Hepatocyte (in vitro differentiated cells): ENCODE measurements at regions not wholly inside any gene's neighbourhood (a gene's known extent, or its start where the extent isn't known, plus 50 kb on each side); places are given as distances from the start of the nearest gene placed in this dataset.

ENCODE experiments used
- DNase-seq: peaks from one replicate; pipeline ENCODE4 v3.0.0-alpha.2; 2016; ENCODE audit warnings: low spot score
- H2AFZ ChIP-seq: fragments of 200-600 bp; sonication (generic); 2 replicates; pipeline ENCODE4 v1.6.0; 2016; ENCODE audit warnings: antibody characterized with exemption, mild to moderate bottlenecking
- H3K27ac ChIP-seq: fragments of 200-600 bp; sonication (generic); 2 replicates; pipeline ENCODE4 v1.5.1; 2016; ENCODE audit warnings: mild to moderate bottlenecking
- H3K27me3 ChIP-seq: fragments of 200-600 bp; sonication (generic); 2 replicates; pipeline ENCODE4 v1.6.1; 2016
- H3K36me3 ChIP-seq: fragments of 200-600 bp; sonication (generic); replicated peaks from 2 replicates; pipeline ENCODE4 v1.5.1; 2016; ENCODE audit warnings: low read depth; ENCODE audit not compliant: insufficient read depth
- H3K4me1 ChIP-seq: fragments of 200-600 bp; sonication (generic); 2 replicates; pipeline ENCODE4 v1.5.1; 2016; ENCODE audit warnings: mild to moderate bottlenecking, moderate library complexity; ENCODE audit not compliant: insufficient read depth
- H3K4me2 ChIP-seq: fragments of 200-600 bp; sonication (generic); 2 replicates; pipeline ENCODE4 v1.6.0; 2016
- H3K4me3 ChIP-seq: fragments of 200-600 bp; sonication (generic); 2 replicates; pipeline ENCODE4 v1.5.1; 2016; ENCODE audit warnings: mild to moderate bottlenecking
- H3K79me2 ChIP-seq: fragments of 200-600 bp; sonication (generic); 2 replicates; pipeline ENCODE4 v1.6.0; 2017; ENCODE audit warnings: mild to moderate bottlenecking
- H3K9me2 ChIP-seq: fragments of 200-600 bp; sonication (generic); replicated peaks from 2 replicates; pipeline ENCODE4 v1.6.0; 2017; ENCODE audit warnings: mild to moderate bottlenecking; ENCODE audit not compliant: insufficient read depth
- H3K9me3 ChIP-seq: fragments of 200-600 bp; sonication (generic); 2 replicates; pipeline ENCODE4 v1.5.1; 2016; ENCODE audit warnings: low read depth, mild to moderate bottlenecking
- H4K20me1 ChIP-seq: fragments of 200-600 bp; sonication (generic); 2 replicates; pipeline ENCODE4 v1.6.0; 2016; ENCODE audit warnings: mild to moderate bottlenecking; ENCODE audit not compliant: insufficient read depth, poor library complexity, severe bottlenecking
- CTCF ChIP-seq: fragments of 200-600 bp; sonication (generic); IDR thresholded peaks from 2 replicates; pipeline ENCODE4 v1.5.1; 2016; ENCODE audit warnings: antibody characterized with exemption, mild to moderate bottlenecking; ENCODE audit not compliant: poor library complexity
- EZH2 ChIP-seq: fragments of 200-600 bp; sonication (generic); IDR thresholded peaks from 2 replicates; pipeline ENCODE4 v1.6.1; 2016; ENCODE audit warnings: antibody characterized with exemption, mild to moderate bottlenecking, borderline replicate concordance
- EZH2phosphoT487 ChIP-seq: fragments of 200-600 bp; sonication (generic); IDR thresholded peaks from one replicate; pipeline ENCODE4 v1.6.1; 2018; ENCODE audit warnings: antibody characterized with exemption, mild to moderate bottlenecking, low read depth, moderate library complexity; ENCODE audit not compliant: unreplicated experiment, severe bottlenecking
- WGBS: methylation state at CpG from one replicate; pipeline ENCODE4 v1.1.6; 2016; ENCODE audit warnings: low lambda C conversion rate; ENCODE audit errors: missing lambda C conversion rate; 5-methylcytosine and 5-hydroxymethylcytosine counted together

- Histone ChIP-seq H3K4me3 (no peak overlapping the region), H3K27ac (no peak overlapping the region), H3K79me2 (no peaks in the 10 kb centered on the region), H3K36me3 (no peaks in the 10 kb centered on the region), H3K4me2 (no peak overlapping the region), H3K9me3 (no peaks in the 10 kb centered on the region), H4K20me1 (no peaks in the 10 kb centered on the region), H3K4me1 (no peaks in the 10 kb centered on the region), H3K9me2 (no peaks in the 10 kb centered on the region), H3K27me3 (no peaks in the 10 kb centered on the region), H2AFZ (no peak overlapping the region)
- TF ChIP-seq CTCF (no peak), EZH2 (no peak), EZH2phosphoT487 (no peak)
- 55% methylated on average over 2 of the region's 2 CpGs for WGBS
- DNase-seq, result no peak
Observed at GRCh38 chr2:146652311-146652710, 1192.5 kb upstream of the ACVR2A start.

- Histone ChIP-seq H2AFZ (no peak overlapping the region), H3K27me3 (no peaks in the 10 kb centered on the region), H3K9me2 (no peaks in the 10 kb centered on the region), H3K36me3 (no peaks in the 10 kb centered on the region), H3K79me2 (no peaks in the 10 kb centered on the region), H3K4me1 (no peaks in the 10 kb centered on the region), H3K4me2 (no peak overlapping the region), H3K27ac (no peak overlapping the region), H3K9me3 (no peaks in the 10 kb centered on the region), H3K4me3 (no peak overlapping the region), H4K20me1 (no peaks in the 10 kb centered on the region)
- 87% methylated on average over 3 of the region's 3 CpGs for WGBS
- DNase-seq, result no peak
- TF ChIP-seq CTCF (no peak), EZH2phosphoT487 (no peak), EZH2 (no peak)
Observed at GRCh38 chr2:146651361-146651760, 1193.5 kb upstream of the ACVR2A start.

GRCh38 chr2:146642066-146642465 lies 1202.8 kb upstream of the ACVR2A start:
- TF ChIP-seq CTCF (no peak), EZH2phosphoT487 (no peak), EZH2 (no peak)
- Histone ChIP-seq H3K36me3 (no peaks in the 10 kb centered on the region), H3K79me2 (no peaks in the 10 kb centered on the region), H3K27me3 (no peaks in the 10 kb centered on the region), H3K9me2 (no peaks in the 10 kb centered on the region), H3K4me3 (no peak overlapping the region), H3K4me2 (no peak overlapping the region), H2AFZ (no peak overlapping the region), H4K20me1 (no peaks in the 10 kb centered on the region), H3K4me1 (no peaks in the 10 kb centered on the region), H3K27ac (no peak overlapping the region), H3K9me3 (no peaks in the 10 kb centered on the region)
- peak; percentile 13 for DNase-seq
- WGBS, result 73% methylated on average over 4 of the region's 4 CpGs
